ENCODE measurements at regions not wholly inside any gene's neighbourhood (a gene's known extent, or its start where the extent isn't known, plus 50 kb on each side); places are given as distances from the start of the nearest gene placed in this dataset.

- no peak for TF ChIP-seq CTCF (IDR thresholded peaks at IDR 0.05; ENCODE audit: poor library complexity, severe bottlenecking)
- DNase-seq (ENCODE audit: low spot score) (no peak), ATAC-seq (ENCODE audit: low read depth) (no peak)
- H3K27ac ChIP-seq (ENCODE audit: poor library complexity, severe bottlenecking): no peak overlapping the region
- H3K27me3 ChIP-seq (ENCODE audit: insufficient read depth, poor library complexity, severe bottlenecking): peaks cover 18% of the 10 kb centered on the region
- H3K9me3 ChIP-seq (ENCODE audit: severe bottlenecking): no peaks in the 10 kb centered on the region
- no peak overlapping the region for H3K4me3 ChIP-seq (ENCODE audit: severe bottlenecking)
- H3K36me3 ChIP-seq (ENCODE audit: low read depth): no peaks in the 10 kb centered on the region
- no peaks in the 10 kb centered on the region for H3K4me1 ChIP-seq (ENCODE audit: insufficient read depth, poor library complexity, severe bottlenecking)
Measured at GRCh38 chr11:134604886-134605285, 192.8 kb upstream of the B3GAT1 start.

GRCh38 chr11:134599299-134599771, 187.3 kb upstream of the B3GAT1 start:
- ATAC-seq (ENCODE audit: low read depth): no peak
- DNase-seq (ENCODE audit: low spot score): no peak
- no peaks in the 10 kb centered on the region for H3K9me3 ChIP-seq (ENCODE audit: severe bottlenecking)
- no peaks in the 10 kb centered on the region for H3K36me3 ChIP-seq (ENCODE audit: low read depth)
- no peak overlapping the region for H3K27ac ChIP-seq (ENCODE audit: poor library complexity, severe bottlenecking)
- peaks cover 11% of the 10 kb centered on the region for H3K27me3 ChIP-seq (ENCODE audit: insufficient read depth, poor library complexity, severe bottlenecking)
- H3K4me3 ChIP-seq (ENCODE audit: severe bottlenecking): no peak overlapping the region
- TF ChIP-seq CTCF (IDR thresholded peaks at IDR 0.05; ENCODE audit: poor library complexity, severe bottlenecking): no peak
- H3K4me1 ChIP-seq (ENCODE audit: insufficient read depth, poor library complexity, severe bottlenecking): no peaks in the 10 kb centered on the region

GRCh38 chr11:134598368-134598767, 186.3 kb upstream of the B3GAT1 start:
- H3K4me1 ChIP-seq (ENCODE audit: insufficient read depth, poor library complexity, severe bottlenecking): no peaks in the 10 kb centered on the region
- no peaks in the 10 kb centered on the region for H3K36me3 ChIP-seq (ENCODE audit: low read depth)
- no peak overlapping the region for H3K4me3 ChIP-seq (ENCODE audit: severe bottlenecking)
- H3K27ac ChIP-seq (ENCODE audit: poor library complexity, severe bottlenecking): no peak overlapping the region
- ATAC-seq (ENCODE audit: low read depth) (no peak), DNase-seq (ENCODE audit: low spot score) (no peak)
- no peak for TF ChIP-seq CTCF (IDR thresholded peaks at IDR 0.05; ENCODE audit: poor library complexity, severe bottlenecking)
- peaks cover under 1% of the 10 kb centered on the region for H3K9me3 ChIP-seq (ENCODE audit: severe bottlenecking)
- peaks cover 8% of the 10 kb centered on the region for H3K27me3 ChIP-seq (ENCODE audit: insufficient read depth, poor library complexity, severe bottlenecking)

GRCh38 chr11:134597452-134597851, 185.4 kb upstream of the B3GAT1 start:
- Histone ChIP-seq H3K36me3 (ENCODE audit: low read depth) (no peaks in the 10 kb centered on the region), H3K27ac (ENCODE audit: poor library complexity, severe bottlenecking) (no peak overlapping the region), H3K9me3 (ENCODE audit: severe bottlenecking) (peaks cover 2% of the 10 kb centered on the region), H3K4me1 (ENCODE audit: insufficient read depth, poor library complexity, severe bottlenecking) (no peaks in the 10 kb centered on the region), H3K27me3 (ENCODE audit: insufficient read depth, poor library complexity, severe bottlenecking) (peaks cover 8% of the 10 kb centered on the region), H3K4me3 (ENCODE audit: severe bottlenecking) (no peak overlapping the region)
- ATAC-seq (ENCODE audit: low read depth) (no peak), DNase-seq (ENCODE audit: low spot score) (no peak)
- TF ChIP-seq CTCF (IDR thresholded peaks at IDR 0.05; ENCODE audit: poor library complexity, severe bottlenecking): no peak

GRCh38 chr11:134596404-134596803, 184.4 kb upstream of the B3GAT1 start:
- no peak for TF ChIP-seq CTCF (IDR thresholded peaks at IDR 0.05; ENCODE audit: poor library complexity, severe bottlenecking)
- Histone ChIP-seq H3K4me1 (ENCODE audit: insufficient read depth, poor library complexity, severe bottlenecking) (no peaks in the 10 kb centered on the region), H3K27ac (ENCODE audit: poor library complexity, severe bottlenecking) (no peak overlapping the region), H3K4me3 (ENCODE audit: severe bottlenecking) (no peak overlapping the region), H3K9me3 (ENCODE audit: severe bottlenecking) (peaks cover 2% of the 10 kb centered on the region), H3K27me3 (ENCODE audit: insufficient read depth, poor library complexity, severe bottlenecking) (peaks cover under 1% of the 10 kb centered on the region), H3K36me3 (ENCODE audit: low read depth) (no peaks in the 10 kb centered on the region)
- ATAC-seq (ENCODE audit: low read depth) (no peak), DNase-seq (ENCODE audit: low spot score) (no peak)
